Left lung (tissue), 4 donors: ENCODE measurements at regions not wholly inside any gene's neighbourhood (a gene's known extent, or its start where the extent isn't known, plus 50 kb on each side); places are given as distances from the start of the nearest gene placed in this dataset.

ENCODE experiments used
- ATAC-seq: fragments of 200-7000 bp; cut with Tn5 transposase; one replicate; pipeline ENCODE4 v1.9.1; 2020; ENCODE audit warnings: moderate library complexity
- DNase-seq, 4 donors: peaks; one replicate each; pipeline ENCODE4 v3.0.0-alpha.2; 2013 to 2020
- H3K27ac ChIP-seq, 2 donors: fragments of 200-600 bp; sonication (generic) in 1 of 2; one replicate each; pipeline versions ENCODE4 v1.5.0 to v1.8.0; 2020 to 2021
- H3K27me3 ChIP-seq, 2 donors: fragments of 200-600 bp; sonication (generic) in 1 of 2; one replicate each; pipeline versions ENCODE4 v1.5.0 to v1.8.0; 2020 to 2021
- H3K36me3 ChIP-seq, 2 donors: fragments of 200-600 bp; sonication (generic) in 1 of 2; one replicate each; pipeline versions ENCODE4 v1.5.0 to v1.8.0; 2020 to 2021
- H3K4me1 ChIP-seq, 2 donors: fragments of 200-600 bp; one replicate each; pipeline ENCODE4 v1.8.0; 2021
- H3K4me3 ChIP-seq, 2 donors: fragments of 200-600 bp; sonication (generic) in 1 of 2; one replicate each; pipeline versions ENCODE4 v1.5.0 to v1.8.0; 2020 to 2021; ENCODE audit warnings: mild to moderate bottlenecking in 1 of 2
- H3K9me3 ChIP-seq, 2 donors: fragments of 200-600 bp; sonication (generic) in 1 of 2; one replicate each; pipeline versions ENCODE4 v1.5.0 to v1.8.0; 2020 to 2021
- intact Hi-C, 2 donors: fragments of 100-400 bp; cut with DNase I; formaldehyde crosslinking; loops; one replicate each; pipeline versions ENCODE4 v1.11.2 to v1.14.2; 2022
- TF ChIP-seq, protein P1 (sequence below), 2 donors: fragments of 200-600 bp; sonication (generic) in 1 of 2; IDR thresholded peaks; one replicate each; pipeline versions ENCODE4 v1.5.0 to v1.8.0; 2021; ENCODE audit warnings: antibody characterized with exemption in 2 of 2
- donor health status: DM: no; HTN: yes; CAD: no.
- donor health status: DM: no; HTN: no; CAD: no.

DNA sequence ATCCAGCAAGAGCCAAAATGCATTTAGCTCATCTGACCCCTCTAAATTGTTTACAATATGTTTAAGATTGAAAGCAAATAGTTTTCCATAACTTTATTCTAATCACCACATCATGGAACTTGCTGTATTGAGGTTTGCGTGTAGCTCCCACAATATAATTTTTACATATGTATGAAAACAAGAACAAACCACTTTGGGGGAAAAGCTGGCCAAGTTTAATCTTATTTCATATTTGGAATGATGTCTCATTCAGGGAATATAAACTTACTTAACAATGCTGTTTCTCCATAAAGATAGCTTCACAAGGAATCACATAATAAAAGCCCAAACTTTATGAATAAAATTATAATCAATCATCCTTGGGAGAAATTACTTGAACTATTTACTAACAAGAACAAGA lies 194.6 kb upstream of the PCSK5 start:
- ATAC-seq = no peak
- DNase-seq = no peak
- TF ChIP-seq, protein P1, sequence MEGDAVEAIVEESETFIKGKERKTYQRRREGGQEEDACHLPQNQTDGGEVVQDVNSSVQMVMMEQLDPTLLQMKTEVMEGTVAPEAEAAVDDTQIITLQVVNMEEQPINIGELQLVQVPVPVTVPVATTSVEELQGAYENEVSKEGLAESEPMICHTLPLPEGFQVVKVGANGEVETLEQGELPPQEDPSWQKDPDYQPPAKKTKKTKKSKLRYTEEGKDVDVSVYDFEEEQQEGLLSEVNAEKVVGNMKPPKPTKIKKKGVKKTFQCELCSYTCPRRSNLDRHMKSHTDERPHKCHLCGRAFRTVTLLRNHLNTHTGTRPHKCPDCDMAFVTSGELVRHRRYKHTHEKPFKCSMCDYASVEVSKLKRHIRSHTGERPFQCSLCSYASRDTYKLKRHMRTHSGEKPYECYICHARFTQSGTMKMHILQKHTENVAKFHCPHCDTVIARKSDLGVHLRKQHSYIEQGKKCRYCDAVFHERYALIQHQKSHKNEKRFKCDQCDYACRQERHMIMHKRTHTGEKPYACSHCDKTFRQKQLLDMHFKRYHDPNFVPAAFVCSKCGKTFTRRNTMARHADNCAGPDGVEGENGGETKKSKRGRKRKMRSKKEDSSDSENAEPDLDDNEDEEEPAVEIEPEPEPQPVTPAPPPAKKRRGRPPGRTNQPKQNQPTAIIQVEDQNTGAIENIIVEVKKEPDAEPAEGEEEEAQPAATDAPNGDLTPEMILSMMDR (IDR thresholded peaks at IDR 0.05) = no peak
- Histone ChIP-seq H3K36me3 (no peaks in the 10 kb centered on the region), H3K9me3 (no peaks in the 10 kb centered on the region), H3K27ac (no peak overlapping the region), H3K4me1 (no peaks in the 10 kb centered on the region), H3K4me3 (no peak overlapping the region), H3K27me3 (no peaks in the 10 kb centered on the region)
- intact Hi-C loops = no loop called here

DNA sequence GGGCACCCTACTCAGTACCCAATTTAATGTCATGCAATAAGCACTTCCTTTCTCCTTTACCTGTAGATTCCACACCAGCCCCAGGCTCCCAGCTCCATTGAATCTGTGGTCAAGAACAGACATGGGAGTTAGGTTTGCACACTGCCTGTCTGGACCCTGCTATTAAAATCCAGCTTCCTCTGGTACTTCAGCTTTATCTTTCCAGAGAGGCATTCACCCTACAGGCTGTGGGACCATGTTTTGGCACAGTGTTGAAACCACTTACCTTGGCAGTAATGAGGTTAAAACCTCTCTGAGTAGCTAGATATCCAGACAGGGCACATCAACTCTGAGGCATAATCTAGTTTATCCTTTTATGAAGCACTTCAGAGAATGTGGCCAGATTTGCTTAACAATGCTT lies 191.5 kb upstream of the PCSK5 start:
- no peak for DNase-seq
- intact Hi-C loops = no loop called here
- TF ChIP-seq, protein P1 (IDR thresholded peaks at IDR 0.05) = no peak
- H3K4me3 ChIP-seq = no peak overlapping the region
- no peaks in the 10 kb centered on the region for H3K27me3 ChIP-seq
- no peaks in the 10 kb centered on the region for H3K4me1 ChIP-seq
- no peak overlapping the region for H3K27ac ChIP-seq
- no peak for ATAC-seq
- no peaks in the 10 kb centered on the region for H3K9me3 ChIP-seq
- H3K36me3 ChIP-seq = no peaks in the 10 kb centered on the region

DNA sequence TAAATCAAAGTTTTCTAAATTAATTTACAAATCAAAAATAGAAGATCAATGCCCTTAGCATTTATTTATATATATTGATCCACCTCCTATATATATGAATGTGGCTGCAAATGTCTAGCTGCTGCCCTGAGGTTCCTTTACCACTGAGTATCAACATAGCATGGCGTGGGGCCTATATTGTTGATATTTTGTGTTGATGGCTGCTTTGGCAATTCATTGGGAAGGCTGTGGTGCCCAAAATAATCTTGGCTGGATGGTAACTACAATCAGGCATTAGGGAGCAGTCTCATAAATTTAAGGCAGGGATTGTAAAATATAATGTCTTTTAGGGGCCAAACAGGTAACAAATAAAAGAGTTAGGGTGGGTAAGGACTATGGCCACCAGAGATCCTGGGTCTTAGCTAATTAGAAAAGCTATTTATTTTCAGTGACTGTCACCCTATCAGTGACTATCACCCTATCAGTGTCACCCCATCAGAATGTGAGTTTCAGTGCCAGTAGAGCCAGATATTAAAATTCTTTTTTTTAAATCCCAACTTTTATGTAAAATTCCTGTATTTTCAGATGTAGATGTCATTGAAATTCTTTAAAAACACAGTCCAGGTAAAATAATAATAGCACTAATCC lies 190.7 kb upstream of the PCSK5 start:
- Histone ChIP-seq H3K27me3 (no peaks in the 10 kb centered on the region), H3K27ac (no peak overlapping the region), H3K9me3 (no peaks in the 10 kb centered on the region), H3K4me3 (no peak overlapping the region), H3K4me1 (no peaks in the 10 kb centered on the region), H3K36me3 (no peaks in the 10 kb centered on the region)
- intact Hi-C loops = no loop called here
- DNase-seq (no peak), ATAC-seq (no peak)
- TF ChIP-seq, protein P1 (IDR thresholded peaks at IDR 0.05) = no peak

DNA sequence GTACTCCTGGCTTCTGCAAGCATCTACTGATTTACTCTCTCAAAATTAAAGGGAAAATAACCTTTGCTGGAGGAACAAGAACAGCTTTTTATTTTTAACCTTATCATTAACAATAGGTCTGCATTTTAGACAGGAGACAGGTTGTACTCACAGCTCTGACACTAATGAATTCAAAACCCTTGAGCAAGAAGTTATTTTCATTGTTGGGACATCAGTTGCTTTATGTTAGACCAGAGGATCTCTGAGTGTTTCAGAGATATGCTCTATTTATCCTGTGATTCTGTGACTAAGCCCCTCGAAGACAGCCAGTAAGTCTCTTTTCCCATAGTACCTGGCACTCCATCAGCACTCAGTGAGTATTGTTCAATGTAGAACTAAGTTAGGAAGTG lies 190.2 kb upstream of the PCSK5 start:
- Histone ChIP-seq H3K27me3 (no peaks in the 10 kb centered on the region), H3K4me1 (no peaks in the 10 kb centered on the region), H3K27ac (no peak overlapping the region), H3K4me3 (no peak overlapping the region), H3K9me3 (no peaks in the 10 kb centered on the region), H3K36me3 (no peaks in the 10 kb centered on the region)
- no peak for ATAC-seq
- intact Hi-C loops = no loop called here
- DNase-seq = no peak
- TF ChIP-seq, protein P1 (IDR thresholded peaks at IDR 0.05) = no peak

DNA sequence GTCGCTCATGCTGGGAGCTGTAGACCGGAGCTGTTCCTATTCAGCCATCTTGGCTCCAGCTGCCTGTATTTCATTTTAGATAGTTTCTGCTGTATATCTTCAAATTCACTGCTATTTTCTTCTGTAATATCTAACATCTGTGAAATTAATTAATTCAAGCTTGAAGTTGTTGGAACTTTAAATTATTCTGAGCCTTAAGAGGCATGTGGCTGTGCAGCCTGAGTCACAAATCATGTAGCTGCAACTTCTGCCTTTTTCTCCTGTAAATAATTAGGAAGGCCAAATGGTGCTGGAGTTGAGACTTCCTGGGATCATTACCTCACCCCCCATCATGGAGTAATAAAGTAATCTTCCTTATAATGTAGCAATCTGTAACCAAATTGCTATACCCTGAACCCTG lies 183.3 kb upstream of the PCSK5 start:
- ATAC-seq = no peak
- H3K9me3 ChIP-seq = peaks cover 0 to 6% of the 10 kb centered on the region in 2 donors
- H3K27ac ChIP-seq = no peak overlapping the region
- H3K4me3 ChIP-seq = no peak overlapping the region
- intact Hi-C loops = no loop called here
- DNase-seq = no peak
- TF ChIP-seq, protein P1 (IDR thresholded peaks at IDR 0.05) = no peak
- H3K36me3 ChIP-seq = no peaks in the 10 kb centered on the region
- H3K27me3 ChIP-seq = no peaks in the 10 kb centered on the region
- H3K4me1 ChIP-seq = no peaks in the 10 kb centered on the region
